Right lung (tissue), 2 donors: ENCODE measurements at regions not wholly inside any gene's neighbourhood (a gene's known extent, or its start where the extent isn't known, plus 50 kb on each side); places are given as distances from the start of the nearest gene placed in this dataset.

Experiments used
- DNase-seq, 2 donors: peaks; one replicate each; pipeline ENCODE4 v3.0.0-alpha.2; 2013

DNA sequence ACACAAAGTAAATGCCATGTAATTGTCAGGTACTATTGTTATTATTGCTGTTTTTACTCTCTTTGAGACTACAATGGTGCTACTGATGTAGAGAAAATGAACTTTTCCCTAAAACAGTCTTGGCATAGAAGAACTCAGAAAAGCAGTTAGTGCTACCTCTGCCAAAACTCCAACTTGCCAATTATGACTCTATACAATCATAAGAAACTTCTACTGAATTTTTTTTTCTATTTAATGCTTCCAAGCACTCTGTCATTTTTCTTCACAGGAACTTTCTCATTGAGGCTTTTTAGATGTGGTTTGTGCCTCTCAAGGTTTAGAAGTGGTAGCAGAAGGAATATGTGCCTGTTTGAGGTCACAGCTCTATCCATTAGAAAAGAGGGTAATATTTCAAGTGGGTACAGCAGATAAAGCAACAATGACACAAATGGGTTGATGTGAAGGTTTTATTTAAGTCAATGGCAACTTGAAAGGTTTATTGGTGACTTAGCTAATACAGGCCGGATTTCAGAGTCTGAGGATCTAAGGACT, 64.0 kb upstream of the FERD3L start:
- no peak for DNase-seq

DNA sequence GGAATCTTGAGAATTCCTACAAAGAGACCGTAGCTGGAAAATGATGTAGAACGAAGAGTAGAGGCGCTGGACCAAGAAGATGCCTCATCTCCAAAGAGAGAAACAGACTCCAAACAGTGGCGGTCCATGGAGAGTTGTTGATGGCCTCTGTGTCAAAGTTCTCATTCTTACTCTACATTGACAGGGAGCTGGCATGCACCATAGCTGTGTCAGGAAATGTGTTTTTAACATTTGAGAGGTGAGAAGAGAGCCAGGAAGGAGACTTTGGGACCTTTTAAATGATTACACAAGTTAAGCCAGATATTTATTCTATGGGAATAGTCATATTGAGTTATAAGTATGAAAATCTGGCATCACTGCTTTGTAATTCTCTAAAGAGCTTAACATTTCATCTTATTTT, 61.5 kb upstream of the FERD3L start:
- no peak for DNase-seq

GRCh38 chr7:19203686-19204085, 58.5 kb upstream of the FERD3L start:
- DNase-seq, result no peak

DNA sequence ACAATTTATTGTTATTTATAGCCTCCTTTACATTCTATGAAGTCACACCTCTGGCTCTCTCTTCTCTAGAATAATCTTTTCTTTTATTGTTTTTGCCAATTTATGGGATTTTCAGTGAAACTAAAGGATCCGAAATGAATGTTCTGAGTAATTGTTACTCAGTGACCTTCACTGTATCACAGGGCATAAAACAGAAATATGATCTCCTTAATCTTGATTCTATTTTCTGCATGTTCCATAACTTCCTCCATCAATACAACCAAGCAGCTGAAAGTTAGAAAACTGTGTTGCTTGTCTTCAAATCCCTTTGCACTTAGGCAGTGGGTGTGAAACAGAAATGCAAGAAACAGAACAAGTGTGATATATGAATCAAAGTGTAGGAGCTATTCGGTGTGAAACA, 57.4 kb upstream of the FERD3L start:
- no peak for DNase-seq
